ENCODE measurements at regions not wholly inside any gene's neighbourhood (a gene's known extent, or its start where the extent isn't known, plus 50 kb on each side); places are given as distances from the start of the nearest gene placed in this dataset.

DNA sequence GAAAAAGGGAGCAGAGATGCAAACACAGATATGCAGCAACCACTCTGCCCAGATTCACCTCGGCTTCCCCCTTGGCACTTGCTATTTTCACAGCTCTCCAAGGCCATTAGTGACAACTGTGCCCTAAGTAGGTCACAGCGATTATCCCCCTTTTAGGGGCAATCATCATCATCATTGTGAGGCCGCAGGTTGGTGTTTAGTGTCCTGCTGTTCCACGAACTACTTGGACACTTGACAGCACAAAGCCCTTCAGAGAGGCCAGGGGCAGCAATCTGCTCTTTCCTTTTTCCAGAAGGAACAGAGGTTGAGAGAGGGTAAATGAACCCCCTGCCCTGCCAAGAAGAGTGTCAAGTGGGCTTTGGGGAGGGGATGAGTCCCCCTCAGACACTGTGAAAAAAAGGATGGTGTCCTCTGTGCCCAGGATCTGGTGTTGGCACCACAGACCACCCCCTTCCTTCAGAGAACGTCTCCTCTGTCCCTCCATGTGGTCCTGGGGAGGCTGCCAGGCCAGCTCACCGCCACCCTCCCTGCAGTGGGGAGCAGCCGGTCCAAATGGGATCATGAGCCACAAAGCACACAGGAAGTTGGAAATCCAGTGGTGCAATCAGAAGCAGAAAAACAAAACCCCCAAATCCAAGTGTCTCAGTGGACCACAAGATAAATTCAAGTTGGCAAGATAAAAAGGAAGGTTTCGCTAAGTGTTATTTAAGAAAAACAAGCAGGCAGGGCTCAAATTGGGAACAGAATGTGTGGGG, 78.4 kb upstream of the MED9 start:
- DNase-seq (ENCODE audit: low spot score) = no peak

DNA sequence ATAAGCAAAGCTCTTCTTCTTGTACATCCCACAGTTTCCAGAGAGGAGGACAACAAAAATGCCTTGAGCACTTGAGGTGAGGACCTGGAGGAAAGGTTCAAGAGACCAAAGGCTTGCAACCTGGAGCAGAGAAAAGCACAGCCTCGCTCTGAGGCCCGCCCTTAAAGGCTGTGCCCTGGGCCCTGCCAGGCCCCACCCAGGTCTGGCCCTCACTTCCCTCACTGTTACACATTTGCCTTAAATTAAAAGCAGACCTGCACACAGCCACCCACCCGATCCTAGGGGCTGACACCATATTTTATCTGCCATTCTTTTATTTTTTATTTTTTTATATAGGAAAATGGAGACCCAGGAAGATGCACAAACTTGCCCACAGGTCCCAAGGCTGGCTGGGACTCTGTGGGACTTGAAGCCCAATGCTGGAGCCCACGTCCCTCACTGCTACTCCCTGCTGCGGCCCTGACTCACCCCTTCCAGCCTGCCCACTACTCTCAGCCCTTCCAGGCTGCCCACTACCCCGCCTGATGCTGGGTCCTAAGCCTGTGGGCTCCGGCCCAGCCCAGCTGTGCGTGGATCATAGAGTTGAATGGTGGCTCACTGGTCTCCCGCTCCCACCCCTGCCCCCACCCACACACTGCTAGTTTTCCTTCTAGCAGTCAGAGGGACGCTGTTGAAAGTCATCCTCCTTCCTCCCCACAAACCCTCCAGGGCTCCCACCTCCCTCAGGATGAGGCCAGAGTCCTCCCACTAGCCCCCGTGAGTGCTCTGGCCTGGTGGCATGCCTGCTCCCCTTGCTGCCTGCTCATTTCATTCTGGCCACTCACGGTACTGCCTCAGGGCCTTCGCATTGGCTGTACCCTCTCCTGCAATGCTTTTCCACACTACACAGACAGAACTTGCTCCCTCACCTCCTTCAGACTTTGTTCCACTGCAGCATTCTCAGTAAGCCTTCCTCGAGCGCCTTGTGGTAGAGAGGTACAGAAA, 77.6 kb upstream of the MED9 start:
- DNase-seq (ENCODE audit: low spot score) = no peak

DNA sequence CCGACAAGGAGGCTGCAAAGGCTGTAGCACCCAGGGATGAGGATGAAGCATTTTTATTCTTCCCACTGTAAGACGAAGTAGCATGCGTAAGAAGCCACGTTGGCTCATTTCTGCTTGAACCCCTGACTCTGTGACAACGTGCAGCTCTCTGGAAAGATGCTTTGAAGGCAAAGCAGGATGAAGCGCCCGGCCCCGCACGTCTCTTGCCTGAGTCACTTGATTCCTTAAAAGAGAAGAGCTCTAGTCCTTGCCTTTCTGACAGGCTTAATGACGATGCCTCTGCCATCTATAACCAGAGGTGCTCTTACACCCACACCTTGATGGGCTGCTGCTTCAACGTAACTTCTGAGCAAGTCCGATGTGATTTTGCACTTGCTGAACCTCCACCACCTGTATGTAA, 76.7 kb upstream of the MED9 start:
- no peak for DNase-seq (ENCODE audit: low spot score)

DNA sequence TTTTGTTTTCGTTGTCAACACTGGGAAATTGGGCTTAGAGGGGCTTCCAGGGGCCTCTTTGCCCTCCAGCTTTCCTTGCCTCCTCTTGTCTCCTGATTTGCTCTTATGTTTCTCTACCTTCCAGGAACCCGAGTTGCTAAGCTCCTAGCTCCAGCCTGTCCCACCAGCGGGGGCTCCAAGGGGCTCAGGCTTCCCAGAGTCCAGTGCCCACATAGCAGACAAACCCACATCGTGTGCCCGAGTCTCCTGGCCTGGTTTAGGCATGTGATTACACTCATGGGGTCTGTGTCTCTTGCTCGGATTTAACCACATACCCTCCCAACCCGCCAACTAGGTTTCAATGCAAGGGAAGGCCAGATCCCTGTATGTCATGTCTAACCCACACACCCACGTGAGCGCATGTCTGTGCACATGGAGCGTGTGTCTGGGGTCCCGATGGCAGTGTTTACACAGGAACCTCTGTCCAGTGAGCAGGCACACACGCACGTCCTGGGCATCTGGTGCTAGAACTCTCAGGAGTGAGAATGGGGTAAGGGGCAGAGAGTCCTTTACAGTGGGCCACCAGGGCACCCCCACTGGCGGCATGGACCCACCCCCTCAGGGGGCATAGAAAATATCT, 76.1 kb upstream of the MED9 start:
- DNase-seq (ENCODE audit: low spot score) = no peak

DNA sequence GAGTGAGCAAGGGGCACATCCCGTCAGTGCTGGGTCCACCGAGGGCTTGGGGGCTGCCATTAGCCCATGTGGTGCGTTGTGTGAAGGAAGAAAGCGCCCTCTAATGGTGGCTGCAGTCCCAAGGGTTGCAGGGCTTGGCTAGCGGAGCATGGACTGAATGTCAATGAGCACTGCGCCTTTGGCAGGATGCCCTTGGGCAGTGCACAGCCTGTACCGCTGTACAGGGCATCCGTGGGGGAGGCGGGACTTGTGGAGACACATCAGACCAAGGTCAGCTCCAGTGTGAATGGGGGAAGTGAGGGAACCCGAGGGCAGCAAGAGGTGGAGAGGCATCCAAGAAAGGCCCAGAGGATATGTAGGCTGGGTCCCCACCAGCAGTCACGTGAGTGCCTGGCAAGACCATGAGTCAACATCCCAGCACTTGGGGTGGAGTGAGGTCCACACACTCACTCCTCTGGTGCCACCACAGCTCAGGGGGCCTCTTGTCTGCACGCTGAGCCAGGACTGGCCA, 75.5 kb upstream of the MED9 start:
- no peak for DNase-seq (ENCODE audit: low spot score)

DNA sequence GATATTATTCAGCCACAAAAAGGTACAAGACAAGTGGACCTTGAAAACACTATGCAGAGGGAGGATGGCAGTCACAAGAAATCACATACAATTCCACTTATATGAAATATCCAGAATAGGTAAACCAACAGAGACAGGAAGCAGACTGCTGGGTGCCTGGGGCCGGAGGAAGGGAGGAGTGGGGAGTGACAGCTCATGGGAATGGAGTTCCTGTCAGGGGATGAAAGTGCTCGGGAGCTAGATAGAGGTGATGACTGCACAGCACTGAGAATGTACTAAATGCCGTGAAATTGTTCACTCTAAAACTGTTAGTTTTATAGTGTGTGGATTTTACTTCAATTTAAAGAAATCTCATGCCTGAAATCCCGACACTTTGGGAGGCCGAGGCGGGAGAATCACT, 74.2 kb upstream of the MED9 start:
- no peak for DNase-seq (ENCODE audit: low spot score)

DNA sequence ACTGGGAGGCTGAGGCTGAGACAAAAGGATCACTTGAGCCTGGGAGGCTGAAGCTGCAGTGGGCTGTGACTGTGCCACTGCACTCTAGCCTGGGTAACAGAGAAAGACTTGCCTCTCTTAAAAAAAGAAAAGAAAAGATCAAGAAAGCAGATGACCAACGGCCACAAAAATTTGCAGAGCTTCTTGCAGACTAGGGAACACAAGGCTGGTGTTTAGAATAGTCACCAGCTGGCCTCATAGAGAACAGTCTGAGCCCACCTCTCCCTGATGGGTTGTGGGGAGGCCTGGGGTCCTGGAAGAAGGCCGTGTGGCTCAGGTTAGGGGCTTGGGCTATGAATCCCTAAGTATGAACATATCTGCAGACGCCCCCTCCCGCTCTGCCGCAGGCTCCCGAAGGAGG, 73.7 kb upstream of the MED9 start:
- no peak for DNase-seq (ENCODE audit: low spot score)

DNA sequence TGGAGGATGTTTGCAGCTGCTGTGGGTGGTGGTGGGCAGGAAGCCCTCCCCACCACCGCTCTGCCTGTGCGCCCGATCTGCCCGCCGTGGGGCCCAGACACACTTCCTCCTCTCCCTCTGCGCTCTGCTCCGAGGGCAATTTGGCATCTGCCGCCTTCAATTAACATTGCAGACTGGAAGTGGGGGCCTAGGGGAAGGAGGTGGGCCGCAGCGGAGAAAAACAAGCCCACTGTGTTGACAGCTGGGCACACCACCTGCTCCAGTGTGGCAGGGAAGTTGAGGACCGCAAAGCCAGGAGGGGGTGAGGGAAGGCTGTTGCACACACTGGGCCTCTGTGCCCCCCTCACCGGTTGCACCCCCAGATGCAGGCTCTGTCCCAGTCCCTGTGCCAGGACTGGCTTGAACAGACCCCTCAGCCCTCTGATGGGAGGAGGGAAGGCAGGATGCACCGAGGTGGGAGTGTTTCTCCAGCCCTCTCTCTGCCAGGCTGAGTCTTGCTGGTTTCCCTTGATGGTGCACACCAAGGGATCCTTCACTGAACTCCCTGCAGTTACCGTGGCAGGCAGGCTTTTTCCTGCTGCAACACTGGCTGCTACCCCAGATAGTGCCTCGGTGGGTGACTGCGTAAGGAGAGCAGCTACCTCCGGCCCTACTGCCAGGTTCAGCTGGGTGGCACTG, 72.8 kb upstream of the MED9 start:
- DNase-seq (ENCODE audit: low spot score) = no peak

DNA sequence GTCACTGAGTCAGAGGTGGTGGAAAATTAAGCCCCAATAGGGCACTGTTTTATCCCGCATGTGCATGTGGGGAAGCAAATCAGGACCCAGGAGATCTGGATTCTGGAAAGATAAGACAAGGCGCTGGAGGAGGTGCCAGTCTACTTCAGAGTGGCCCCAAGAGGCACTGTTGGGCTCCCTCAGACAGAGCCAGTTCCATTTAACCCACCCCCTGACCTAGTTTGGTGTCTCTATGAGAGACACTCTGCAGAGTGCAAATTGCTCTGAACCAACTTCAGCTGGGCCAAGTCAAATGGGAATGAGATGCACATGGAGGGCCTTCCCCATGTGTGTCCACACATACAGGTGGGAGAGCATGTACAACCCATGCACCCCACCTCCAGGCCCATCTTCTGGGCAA, 71.1 kb upstream of the MED9 start:
- no peak for DNase-seq (ENCODE audit: low spot score)

DNA sequence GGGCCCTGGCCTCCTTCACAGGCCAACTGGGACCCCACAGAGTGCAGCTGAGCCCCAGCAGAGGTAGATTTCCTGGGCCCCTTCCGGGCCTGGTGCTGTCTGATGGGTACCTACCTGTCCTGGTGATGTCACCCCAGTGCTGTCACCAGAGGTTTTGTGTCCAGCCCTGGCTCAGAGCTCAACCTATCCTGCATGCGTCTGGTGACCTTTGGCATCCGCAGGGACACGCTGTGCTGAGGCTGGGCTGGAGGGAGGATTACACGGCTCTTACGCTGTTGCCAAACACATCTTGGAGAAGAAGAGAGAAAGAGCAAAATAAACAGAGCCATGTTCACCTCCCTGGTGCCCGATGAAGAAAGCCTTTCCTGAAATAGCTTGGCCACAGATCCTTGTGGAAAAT, 70.6 kb upstream of the MED9 start:
- no peak for DNase-seq (ENCODE audit: low spot score)

DNA sequence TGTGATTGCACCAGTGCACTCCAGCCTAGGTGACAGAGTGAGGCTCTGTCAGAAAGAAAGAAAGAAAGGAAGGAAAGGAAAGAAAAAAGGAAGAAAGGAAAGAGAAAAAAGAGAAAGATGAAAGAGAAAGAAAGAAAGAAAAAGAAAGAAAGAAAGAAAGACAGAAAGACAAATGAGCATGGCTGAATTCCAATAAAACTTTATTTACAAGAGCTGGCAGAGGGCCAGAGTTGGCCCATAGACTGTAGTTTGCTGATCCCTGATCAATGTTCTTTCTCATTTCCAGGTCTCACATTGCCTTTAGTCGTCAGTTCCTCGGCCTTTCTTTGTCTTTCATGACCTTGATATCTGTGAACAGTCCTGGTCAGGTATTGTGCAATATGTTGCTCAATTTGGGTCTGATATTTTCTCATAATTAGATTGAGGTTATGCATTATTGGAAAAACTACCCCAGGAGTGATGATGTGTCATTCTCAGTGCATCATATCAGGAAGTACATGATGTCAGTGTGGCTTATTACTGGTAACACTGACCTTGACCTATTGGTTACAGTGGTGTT, 68.5 kb upstream of the MED9 start:
- DNase-seq (ENCODE audit: low spot score) = no peak

DNA sequence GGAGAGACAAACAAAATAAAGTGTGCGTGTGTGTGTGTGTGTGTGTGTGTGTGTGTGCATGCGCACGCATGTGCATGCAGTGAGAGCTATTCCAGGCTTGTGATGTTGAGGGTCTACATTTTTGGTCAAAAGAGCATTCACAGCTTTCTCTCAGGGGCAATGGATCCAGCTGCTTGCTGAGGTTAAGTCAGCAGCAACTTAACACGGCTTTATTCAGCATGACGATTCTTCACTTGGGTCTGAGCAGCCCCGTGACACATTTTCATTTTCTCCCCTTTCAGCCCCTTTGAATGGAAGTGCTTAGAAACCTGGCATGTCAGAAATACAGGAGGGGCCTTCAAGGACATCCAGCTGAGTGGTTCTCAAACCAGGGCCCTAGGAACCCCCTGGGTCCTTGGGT, 66.4 kb upstream of the MED9 start:
- DNase-seq (ENCODE audit: low spot score) = peak; percentile 29

DNA sequence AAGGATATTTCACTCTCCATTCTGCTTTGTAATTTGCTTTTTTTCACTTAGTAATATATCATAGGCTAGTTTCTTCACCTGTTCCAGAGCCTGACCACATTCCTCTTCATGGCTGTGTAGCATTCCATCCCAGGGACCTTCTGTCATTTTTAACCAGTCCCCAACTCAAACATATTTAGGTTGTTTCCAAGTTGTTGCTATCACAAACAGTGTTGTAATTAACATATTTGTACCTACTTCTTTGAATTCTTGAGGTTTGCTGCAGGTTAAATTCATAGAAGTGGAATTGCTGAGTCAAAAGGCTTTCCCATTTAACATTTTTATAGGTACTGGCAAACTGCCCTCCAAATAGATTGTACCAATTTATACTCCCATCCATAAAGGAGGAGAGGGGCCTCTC, 65.1 kb upstream of the MED9 start:
- DNase-seq (ENCODE audit: low spot score) = no peak

DNA sequence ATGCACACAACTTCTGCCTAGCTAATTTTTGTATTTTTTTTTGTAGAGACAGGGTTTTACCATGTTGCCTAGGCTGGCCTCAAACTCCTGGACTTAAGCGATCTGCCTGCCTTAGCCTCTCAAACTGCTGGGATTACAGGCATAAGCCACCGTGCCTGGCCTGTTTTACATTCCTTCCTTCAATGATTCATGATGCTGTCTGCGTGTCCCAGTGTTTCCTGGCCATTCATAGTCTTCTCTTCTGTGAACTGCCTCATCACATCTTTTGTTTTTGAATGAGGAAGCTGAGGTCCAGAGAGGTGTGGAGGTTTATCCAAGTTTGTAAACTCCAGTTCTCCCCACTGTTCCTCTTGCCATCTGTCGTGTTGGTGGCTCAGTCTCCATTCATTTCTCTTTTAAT, 64.5 kb upstream of the MED9 start:
- no peak for DNase-seq (ENCODE audit: low spot score)

DNA sequence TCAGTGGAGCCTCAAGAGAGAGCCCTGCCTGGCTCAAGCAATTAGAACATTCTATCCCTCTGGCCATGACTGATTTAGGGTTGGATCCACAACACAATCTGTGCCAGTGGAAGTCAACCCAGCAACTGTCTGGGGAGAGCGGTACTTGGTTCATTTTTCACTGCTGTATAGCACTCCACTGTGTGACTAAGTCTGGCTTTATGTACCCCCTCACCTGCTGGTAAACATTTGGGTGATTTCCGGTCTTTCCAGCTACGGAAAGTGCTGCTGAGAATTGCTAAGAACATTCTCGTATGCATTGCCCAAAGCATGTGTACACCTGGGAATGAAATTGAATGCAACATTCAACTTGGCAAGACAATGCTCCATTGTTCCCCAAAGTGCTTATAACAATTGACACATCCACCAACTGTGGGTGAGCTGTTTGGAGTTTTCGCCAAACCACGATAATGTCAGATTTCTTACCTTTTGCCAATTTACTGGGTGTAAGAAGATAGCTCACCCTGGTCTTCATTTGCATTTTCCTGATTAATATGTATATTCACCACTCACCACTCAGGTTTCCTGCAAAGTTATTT, 63.5 kb upstream of the MED9 start:
- DNase-seq (ENCODE audit: low spot score) = no peak

DNA sequence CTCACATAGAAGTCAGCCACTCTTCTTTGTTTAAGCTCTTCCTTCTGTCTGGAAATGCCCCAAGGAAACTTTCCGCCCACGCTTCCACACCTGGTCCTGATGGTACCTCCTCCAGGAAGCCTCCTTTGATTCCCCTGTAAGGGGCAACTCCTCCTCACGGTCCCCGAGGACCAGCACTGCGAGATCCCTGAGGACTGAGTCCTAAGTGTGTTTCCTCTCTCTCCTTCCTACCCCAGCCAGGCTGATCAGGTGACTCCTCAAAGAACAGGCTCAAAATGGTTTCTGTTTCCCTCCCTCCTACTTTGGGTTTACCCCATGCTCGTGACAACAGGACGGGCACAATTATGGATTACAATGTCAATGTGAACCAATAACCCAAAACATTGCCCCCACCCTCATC, 63.0 kb upstream of the MED9 start:
- DNase-seq (ENCODE audit: low spot score) = no peak

DNA sequence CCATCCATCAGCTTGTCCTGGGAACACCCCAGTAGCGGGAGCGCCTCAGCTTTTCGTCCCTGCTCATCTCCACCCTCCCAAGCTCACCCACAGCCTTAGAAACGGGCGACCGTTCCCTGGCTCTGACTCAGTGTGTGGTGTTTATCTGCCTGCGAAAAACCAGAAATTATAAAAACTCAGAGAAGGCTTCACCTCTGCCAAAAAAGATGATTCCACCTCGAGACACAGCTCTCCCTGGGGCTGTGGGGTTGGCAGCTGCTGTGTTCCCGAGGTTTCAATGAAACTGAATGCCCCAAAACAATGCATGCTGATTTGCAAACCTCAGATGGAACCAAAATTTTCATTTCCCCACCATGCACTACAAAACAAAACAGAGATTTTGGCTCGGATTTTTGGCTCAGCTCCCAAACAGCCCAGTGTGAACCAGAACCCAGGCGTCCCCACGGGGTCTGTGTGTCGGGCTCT, 62.4 kb upstream of the MED9 start:
- DNase-seq (ENCODE audit: low spot score) = peak; percentile 49

DNA sequence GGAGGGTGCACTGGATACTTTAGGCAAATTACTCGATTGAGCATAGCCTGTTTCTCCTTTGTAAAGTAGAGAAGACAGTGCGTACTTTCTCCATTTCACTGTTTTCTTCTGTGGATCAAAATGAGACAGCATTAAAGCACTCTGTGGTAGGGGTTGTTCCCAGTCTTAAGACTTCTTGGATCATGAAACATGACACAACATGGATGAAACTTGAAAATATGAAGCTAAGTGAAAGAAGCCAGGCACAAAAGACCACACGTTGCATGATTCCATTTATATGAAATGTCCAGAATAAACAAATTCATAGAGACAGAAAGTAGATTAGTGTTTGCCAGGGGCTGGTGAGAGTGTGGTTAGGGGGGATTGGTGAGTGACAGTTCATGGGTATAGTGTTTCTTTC, 61.8 kb upstream of the MED9 start:
- no peak for DNase-seq (ENCODE audit: low spot score)

DNA sequence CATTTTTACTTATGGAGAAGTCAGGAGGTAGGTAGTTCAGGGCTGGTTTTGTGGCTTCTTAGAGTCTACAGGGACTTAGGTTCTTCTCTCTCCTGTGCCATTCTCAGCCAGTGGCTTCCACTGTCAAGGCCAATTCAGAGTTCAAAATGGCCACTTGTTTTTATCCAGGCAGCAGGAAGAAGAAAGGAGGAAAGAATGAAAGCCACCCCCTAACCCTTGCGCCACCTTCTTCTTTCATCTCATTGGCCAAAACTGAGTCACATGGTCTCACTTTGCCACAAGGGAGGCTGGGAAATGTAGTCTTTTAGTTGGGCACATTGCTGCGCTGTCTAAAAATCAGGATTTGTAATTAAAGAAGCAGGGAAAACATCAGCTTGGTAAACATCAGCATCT, 60.8 kb upstream of the MED9 start:
- DNase-seq (ENCODE audit: low spot score) = no peak

DNA sequence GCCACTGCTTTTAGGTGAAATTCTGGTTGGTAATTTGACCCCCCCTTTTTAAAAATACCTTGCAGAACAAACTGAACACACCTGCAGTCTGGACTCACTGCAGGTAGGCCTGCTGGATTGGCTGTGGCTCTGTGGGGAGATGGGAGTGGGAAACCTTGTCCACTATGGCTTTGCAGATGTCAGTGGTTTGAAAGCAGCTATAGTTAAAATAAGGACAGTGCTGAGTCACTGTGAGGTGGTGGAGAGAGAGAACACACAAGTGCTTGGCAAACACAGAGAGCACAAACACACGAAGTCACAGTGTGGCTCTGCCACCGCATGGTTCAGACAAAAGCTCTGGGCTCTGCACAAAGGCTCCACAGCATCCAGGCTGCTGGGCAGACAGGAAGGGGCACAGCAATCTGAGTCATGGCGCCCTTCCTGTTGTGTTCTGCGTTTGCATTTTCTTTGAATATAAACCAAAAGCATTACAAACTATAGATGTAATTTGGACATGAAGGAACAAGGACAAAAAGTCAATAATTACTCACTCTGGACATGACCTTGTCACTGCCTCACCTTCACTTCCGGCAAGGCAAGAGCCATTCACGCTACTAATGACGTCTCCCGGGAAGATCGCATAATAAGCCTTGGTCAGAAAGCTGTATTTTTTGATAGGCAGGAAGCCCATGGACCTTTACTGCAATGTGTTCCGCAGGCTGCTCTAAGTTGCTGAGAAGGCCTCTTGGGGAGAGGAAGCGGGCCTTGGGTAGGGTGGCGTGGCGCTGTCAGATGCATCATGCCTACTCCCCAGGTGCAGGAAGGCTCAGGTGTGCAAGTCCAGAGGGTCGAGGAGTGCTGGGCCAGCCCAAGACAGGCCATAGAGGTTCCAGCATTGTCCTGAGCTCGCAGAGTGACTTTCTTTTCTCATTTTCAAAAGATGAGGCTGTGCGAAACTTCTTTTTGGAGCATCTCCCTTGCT, 60.1 kb upstream of the MED9 start:
- DNase-seq (ENCODE audit: low spot score) = peak; percentile 38

All from globus pallidus (tissue), 1 donor.